NCI-H1436 treated with DMSO at 0.1 percent for 48 hours (cell line): ENCODE measurements at regions not wholly inside any gene's neighbourhood (a gene's known extent, or its start where the extent isn't known, plus 50 kb on each side); places are given as distances from the start of the nearest gene placed in this dataset.

ENCODE experiments used
- DNase-seq: peaks from one replicate; lab custom pipeline; 2025; lab: John Stamatoyannopoulos, UW

GRCh38 chr20:17787816-17788215 is 88.0 kb downstream of the BANF2 start:
- DNase-seq = no peak

- DNase-seq = no peak
Observed at GRCh38 chr20:17786221-17786718, 86.5 kb downstream of the BANF2 start.
